ENCODE measurements at regions not wholly inside any gene's neighbourhood (a gene's known extent, or its start where the extent isn't known, plus 50 kb on each side); places are given as distances from the start of the nearest gene placed in this dataset.

GRCh38 chr13:78907006-78907405, 248.1 kb upstream of the OBI1 start:
- Histone ChIP-seq H3K27me3 (no peaks in the 10 kb centered on the region), H3K27ac (no peak overlapping the region), H3K9me3 (replicated peaks in 1 of 3) (no peaks in the 10 kb centered on the region), H3K4me3 (no peak overlapping the region), H3K36me3 (replicated peaks in 1 of 2) (no peaks in the 10 kb centered on the region), H3K4me1 (replicated peaks in 1 of 2) (no peaks in the 10 kb centered on the region)
- no peak for TF ChIP-seq CTCF (IDR thresholded peaks at IDR 0.05)
- no peak for DNase-seq
- 45 to 50% (median 47%) methylated on average over 5 of the region's 5 CpGs for WGBS, 4 donors
- intact Hi-C loops (cut with DNase I), result no loop called here

GRCh38 chr13:78897200-78897599, 238.2 kb upstream of the OBI1 start:
- no peak overlapping the region for H3K4me3 ChIP-seq
- TF ChIP-seq CTCF (IDR thresholded peaks at IDR 0.05), result no peak
- TF ChIP-seq POLR2A (IDR thresholded peaks at IDR 0.05), result no peak
- no peaks in the 10 kb centered on the region for H3K4me1 ChIP-seq (replicated peaks in 1 of 2)
- DNase-seq, result no peak
- H3K27me3 ChIP-seq, result no peaks in the 10 kb centered on the region
- 34 to 43% (median 37%) methylated on average over 2 of the region's 2 CpGs for WGBS, 4 donors
- no peak overlapping the region for H3K27ac ChIP-seq
- no peaks in the 10 kb centered on the region for H3K36me3 ChIP-seq (replicated peaks in 1 of 2)
- intact Hi-C loops (cut with DNase I), result no loop called here
- H3K9me3 ChIP-seq (replicated peaks in 1 of 3), result no peaks in the 10 kb centered on the region

GRCh38 chr13:78884571-78884970, 225.6 kb upstream of the OBI1 start:
- H3K27ac ChIP-seq, result no peak overlapping the region
- H3K4me3 ChIP-seq, result no peak overlapping the region
- H3K36me3 ChIP-seq (replicated peaks in 1 of 2), result no peaks in the 10 kb centered on the region
- no peaks in the 10 kb centered on the region for H3K4me1 ChIP-seq (replicated peaks in 1 of 2)
- no peaks in the 10 kb centered on the region for H3K9me3 ChIP-seq (replicated peaks in 1 of 3)
- intact Hi-C loops (cut with DNase I), result no loop called here
- DNase-seq, result no peak
- H3K27me3 ChIP-seq, result no peaks in the 10 kb centered on the region
- no peak for TF ChIP-seq POLR2A (IDR thresholded peaks at IDR 0.05)

GRCh38 chr13:78881751-78882150, 222.8 kb upstream of the OBI1 start:
- Histone ChIP-seq H3K4me3 (no peak overlapping the region), H3K27ac (no peak overlapping the region), H3K4me1 (replicated peaks in 1 of 2) (no peaks in the 10 kb centered on the region), H3K36me3 (replicated peaks in 1 of 2) (no peaks in the 10 kb centered on the region), H3K27me3 (no peaks in the 10 kb centered on the region), H3K9me3 (replicated peaks in 1 of 3) (no peaks in the 10 kb centered on the region)
- intact Hi-C loops (cut with DNase I), result no loop called here
- DNase-seq, result no peak
- no peak for TF ChIP-seq CTCF (IDR thresholded peaks at IDR 0.05)
- TF ChIP-seq POLR2A (IDR thresholded peaks at IDR 0.05), result no peak

GRCh38 chr13:78881054-78881453, 222.1 kb upstream of the OBI1 start:
- no peak for TF ChIP-seq POLR2A (IDR thresholded peaks at IDR 0.05)
- TF ChIP-seq CTCF (IDR thresholded peaks at IDR 0.05), result no peak
- DNase-seq, result no peak
- no peaks in the 10 kb centered on the region for H3K9me3 ChIP-seq (replicated peaks in 1 of 3)
- intact Hi-C loops (cut with DNase I), result no loop called here
- no peak overlapping the region for H3K27ac ChIP-seq
- no peaks in the 10 kb centered on the region for H3K36me3 ChIP-seq (replicated peaks in 1 of 2)
- no peak overlapping the region for H3K4me3 ChIP-seq
- WGBS, 4 donors, result 46 to 71% (median 60%) methylated on average over 3 of the region's 3 CpGs
- H3K4me1 ChIP-seq (replicated peaks in 1 of 2), result no peaks in the 10 kb centered on the region
- no peaks in the 10 kb centered on the region for H3K27me3 ChIP-seq

Measured in adrenal gland (tissue), 9 donors.